Left forelimb (tissue), 1 donor: ENCODE measurements at regions not wholly inside any gene's neighbourhood (a gene's known extent, or its start where the extent isn't known, plus 50 kb on each side); places are given as distances from the start of the nearest gene placed in this dataset.
A peak's percentile ranks its signal among the peaks of the same experiment; 100 is the strongest.
"Not testable (repeated sequence)": the region's sequence is repeated elsewhere in the genome, so short reads cannot be mapped to it uniquely, and the experiment has no call there.

Experiments used
- DNase-seq: peaks from one replicate; pipeline ENCODE4 v3.0.0-alpha.2; 2018; ENCODE audit warnings: low spot score

DNA sequence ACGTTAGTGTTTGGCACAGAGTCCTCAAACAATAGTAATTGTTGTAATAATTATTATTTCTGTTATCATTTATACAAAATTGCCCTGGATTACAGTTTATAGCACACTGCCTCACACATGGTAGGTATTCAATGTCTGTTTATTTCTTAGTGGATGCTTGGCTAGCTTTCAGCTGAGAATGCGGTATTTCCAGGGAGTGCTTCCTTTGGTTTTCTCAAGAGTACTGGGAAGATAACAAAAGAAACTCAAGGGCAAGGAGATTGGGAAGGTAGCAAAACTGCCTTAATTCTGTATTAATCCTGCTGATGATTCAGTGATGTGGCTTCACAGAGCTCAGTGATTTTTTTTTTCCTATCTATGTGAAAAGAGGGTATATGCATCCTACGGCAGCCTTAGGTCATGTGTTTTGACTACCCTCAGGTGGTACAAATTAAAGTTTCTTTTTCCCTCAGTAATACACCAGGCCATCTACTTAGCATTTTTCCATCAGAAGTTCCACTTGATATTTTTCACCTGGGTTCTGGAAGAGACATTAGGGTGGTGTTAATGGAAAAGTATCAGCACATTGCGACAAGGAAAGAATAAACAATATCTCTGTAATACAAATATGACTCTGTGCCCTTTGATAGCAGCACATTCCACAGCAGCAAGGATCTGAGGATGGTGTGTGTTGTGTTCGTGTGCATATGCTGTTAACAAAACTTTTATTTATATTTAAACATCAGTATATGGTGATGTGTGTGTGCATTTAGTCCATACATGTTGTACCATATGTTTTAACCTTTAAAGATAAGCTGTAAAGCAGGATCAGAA, 124.3 kb upstream of the RASGEF1B start:
- no peak for DNase-seq

GRCh38 chr4:81595287-81595686, 123.6 kb upstream of the RASGEF1B start:
- DNase-seq = no peak

GRCh38 chr4:81594490-81595159, 122.9 kb upstream of the RASGEF1B start:
- DNase-seq = no peak

DNA sequence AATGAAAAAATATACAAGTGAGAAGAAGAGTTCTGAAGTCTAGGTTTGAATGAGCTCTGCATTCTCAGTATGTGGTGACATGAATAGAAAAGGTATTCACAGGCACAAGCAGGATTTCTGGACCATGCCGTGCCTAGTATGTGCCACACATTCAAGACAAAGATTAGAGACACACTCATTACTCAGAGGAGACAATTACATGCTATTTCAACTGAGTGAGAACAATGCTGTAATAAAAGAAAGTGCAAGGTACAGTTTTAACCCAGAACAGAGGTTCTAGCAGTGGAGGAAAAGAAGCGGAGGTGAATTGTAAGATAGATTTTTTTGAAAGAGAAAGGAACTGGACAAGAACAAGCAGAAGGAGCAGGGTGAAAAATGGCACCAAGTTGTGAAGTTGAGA, 121.0 kb upstream of the RASGEF1B start:
- no peak for DNase-seq

DNA sequence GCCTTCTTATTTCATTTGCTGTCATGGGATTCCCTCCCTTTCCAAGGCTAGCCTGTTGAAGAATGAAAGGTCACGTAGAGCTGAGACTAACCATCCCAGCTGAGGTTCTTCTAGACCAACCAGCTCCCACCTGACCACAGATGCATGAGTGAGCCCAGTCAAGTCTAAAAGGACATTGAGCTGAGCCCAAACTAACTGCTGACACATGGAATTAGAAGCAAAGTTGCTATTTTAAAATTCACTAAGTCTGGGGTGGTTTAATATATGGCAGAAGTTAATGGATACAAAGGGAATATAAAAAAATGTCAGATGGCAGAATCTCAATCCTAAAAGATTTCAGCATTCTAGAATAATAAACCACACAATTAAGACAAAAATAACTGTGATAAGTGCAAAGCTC, 118.9 kb upstream of the RASGEF1B start:
- no peak for DNase-seq

GRCh38 chr4:81589262-81589661, 117.6 kb upstream of the RASGEF1B start:
- DNase-seq = no peak

- no peak for DNase-seq
These were observed 115.0 kb upstream of the RASGEF1B start for GRCh38 chr4:81586706-81587105.

DNA sequence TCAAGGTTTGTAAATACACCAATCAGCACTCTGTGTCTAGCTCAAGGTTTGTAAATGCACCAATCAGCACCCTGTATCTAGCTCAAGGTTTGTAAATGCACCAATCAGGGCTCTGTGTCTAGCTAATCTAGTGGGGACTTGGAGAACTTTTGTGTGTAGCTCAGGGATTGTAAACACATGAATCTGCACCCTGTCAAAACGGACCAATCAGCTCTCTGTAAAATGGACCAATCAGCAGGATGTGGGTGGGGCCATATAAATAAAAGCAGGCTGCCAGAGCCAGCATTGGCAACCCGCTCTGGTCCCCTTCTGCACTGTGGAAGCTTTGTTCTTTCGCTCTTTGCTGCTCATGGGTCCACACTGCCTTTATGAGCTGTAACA, 109.3 kb upstream of the RASGEF1B start:
- not testable (repeated sequence) for DNase-seq

- DNase-seq = no peak
These were observed 108.8 kb upstream of the RASGEF1B start for GRCh38 chr4:81580346-81580993.

- no peak for DNase-seq
These were observed 105.7 kb upstream of the RASGEF1B start for GRCh38 chr4:81577392-81577791.

DNA sequence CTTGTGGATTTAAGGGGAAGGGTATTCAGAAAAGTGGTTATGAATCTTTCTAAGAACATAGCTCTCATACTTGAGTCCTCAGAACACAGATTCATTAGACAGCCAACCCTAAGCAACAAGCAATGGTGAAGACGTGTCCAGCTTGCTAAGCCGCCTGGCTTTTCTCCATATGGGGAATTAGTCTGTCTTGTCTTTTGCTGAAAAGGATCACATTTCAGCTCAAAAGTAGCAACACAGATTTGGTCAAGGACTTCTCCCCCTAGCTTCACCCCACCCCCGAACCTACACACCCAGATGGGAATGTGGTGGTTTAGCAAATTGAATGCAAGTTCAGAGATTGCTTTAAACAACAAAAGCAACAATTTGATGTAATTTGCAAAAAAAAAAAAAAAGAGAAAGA, 103.3 kb upstream of the RASGEF1B start:
- DNase-seq = no peak

- DNase-seq = no peak
These were observed 102.1 kb upstream of the RASGEF1B start for GRCh38 chr4:81573840-81574239.

DNA sequence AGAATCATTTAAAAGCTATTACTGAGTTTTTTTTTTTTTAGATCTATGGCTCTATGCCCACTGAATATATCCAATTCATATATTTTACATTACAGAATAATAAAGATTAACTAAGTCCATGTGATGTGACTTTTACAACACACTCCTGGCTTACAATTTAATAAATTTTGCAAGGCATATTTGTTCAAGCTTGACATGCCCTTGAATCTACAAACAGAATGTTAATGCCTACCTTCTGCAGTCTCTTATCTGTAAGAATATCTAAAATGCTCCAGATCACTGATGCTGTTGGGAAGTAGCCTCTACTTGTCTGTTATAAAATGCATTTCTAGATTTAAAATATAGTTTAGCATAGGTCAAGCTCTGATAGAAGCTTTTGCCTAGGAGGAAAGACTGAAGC, 100.7 kb upstream of the RASGEF1B start:
- no peak for DNase-seq

DNA sequence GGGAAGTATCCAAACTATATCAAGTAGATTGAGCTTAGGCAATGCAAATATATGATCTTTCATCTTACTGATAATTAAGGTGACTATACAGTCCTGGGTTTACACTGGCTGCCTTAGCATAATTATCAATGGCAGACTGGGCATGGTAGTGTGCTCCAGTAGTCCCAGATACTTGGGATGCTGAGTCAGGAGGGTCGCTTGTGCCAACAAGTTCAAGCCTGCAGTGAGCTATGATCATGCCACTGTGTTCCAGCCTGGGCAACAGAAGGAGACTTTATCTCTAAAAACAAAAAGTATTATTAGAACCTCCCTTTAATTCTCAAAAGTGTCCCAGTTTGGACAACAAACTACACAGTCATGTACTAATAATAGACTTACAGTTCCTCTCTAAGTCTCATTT, 99.4 kb upstream of the RASGEF1B start:
- DNase-seq = no peak

- DNase-seq = no peak
These were observed 94.5 kb upstream of the RASGEF1B start for GRCh38 chr4:81566161-81566591.

DNA sequence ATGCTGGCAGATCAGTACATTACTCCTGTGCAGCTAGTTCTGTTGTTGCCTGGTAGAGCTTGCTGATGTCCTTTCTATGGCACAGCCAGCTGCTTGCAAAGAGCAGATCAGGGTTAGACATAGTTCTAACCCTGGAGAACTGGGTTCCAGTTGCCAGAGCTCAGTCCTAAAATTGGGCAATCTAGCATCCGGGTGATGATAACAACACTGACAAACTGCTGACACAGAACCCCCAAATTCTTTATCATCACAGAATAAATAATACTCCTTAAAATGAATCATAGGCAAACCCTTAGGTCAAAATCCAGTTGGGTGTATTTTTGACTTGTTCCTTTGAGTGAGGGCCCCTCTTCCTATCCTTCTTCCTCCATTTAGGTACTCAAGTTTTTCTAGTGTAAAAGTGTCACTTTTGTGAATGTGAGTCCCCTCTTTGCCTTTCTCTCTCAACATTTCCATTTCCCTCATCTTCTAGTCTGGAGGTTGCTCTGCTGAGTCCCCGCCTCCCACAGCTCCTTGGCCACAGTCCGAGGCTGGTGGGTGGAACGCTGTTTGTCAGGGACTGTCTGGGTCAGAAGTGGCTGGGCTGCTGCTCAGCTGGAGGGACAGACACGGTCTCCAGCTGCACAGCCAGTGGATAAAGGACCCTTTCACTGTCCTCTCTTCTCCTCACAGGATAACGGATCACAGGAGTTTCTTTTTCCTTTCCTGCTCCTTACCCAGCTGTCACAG, 93.6 kb upstream of the RASGEF1B start:
- DNase-seq = peak; percentile 76

DNA sequence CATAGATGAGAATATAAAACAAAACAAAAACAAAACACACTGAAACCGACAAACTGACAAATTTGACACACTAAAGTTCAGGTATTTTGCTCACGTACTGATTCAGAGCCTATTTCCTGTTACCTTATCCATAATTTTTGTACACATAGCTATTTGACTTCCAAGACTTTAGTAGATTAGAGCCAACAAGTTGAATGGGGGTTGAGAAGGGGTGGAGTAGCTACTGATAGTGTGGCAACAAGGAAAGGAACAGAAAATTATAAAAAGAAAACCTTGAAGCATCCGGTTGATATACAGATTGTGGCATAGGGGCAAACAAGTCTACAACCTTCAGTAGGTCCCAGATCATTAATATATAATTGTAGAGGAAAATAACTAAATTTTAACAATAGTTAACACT, 92.3 kb upstream of the RASGEF1B start:
- no peak for DNase-seq

DNA sequence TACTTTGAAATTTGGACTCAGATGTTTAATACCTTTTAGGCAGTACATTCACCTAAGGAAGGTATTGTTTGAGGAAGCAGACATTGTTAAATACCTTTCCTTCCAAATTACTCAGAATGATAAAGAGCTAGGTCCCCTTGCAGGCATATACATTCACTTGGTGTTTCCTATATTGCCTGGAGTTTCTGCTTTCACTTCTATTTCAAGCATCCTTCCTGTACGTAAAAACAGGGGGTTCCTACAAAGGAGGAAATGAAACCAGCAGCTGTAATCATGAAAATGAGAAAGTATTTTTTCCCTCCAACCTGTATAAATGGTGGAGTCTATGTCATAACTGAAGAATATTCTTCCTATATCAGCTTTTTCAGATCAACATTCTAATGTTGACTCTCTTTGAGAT, 90.4 kb upstream of the RASGEF1B start:
- no peak for DNase-seq

GRCh38 chr4:81557306-81557705, 85.6 kb upstream of the RASGEF1B start:
- no peak for DNase-seq

DNA sequence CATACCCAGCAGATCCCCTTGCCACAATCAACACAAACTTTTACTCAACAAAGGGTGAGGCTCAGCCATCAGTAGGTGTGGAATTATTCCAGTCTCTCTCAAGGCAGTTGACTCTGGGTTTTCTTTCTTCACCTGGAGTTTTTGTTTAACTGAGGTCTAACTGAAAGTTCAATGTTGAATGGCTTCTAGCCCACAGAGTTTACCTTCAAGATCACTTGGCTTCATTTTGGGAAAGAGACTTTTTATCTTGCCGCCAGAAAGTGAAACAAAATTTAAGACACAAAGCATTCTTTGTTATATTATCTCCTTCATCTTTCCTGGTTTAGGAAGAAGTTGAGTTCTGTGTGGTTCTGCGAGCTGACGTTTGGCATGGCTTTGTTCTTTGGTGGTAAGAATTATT, 83.8 kb upstream of the RASGEF1B start:
- DNase-seq = no peak

- DNase-seq = no peak
These were observed 80.4 kb upstream of the RASGEF1B start for GRCh38 chr4:81552086-81552485.

DNA sequence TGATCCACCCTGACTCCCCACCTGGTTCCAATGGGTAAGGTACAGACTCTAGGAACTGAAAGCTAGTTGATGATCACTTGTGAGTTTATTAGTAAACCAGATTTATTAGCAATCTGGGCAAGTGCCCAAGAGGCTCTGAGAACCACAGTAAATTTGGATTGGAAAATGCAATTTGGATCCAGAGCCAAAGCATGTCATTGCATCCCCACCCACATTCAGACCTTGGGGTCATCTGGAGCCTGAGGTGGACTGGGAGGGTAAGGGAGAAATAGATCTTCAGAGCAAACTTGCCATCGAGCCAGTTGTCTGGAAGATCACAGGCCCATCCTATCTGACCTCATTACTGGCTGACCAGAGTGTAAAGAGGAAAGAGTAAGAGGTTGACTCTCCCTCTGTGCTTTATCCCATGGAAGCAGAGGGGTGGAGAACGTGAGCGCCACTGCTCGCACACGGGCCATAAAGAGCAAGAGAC, 78.7 kb upstream of the RASGEF1B start:
- no peak for DNase-seq
